Left renal cortex interstitium (tissue), 4 donors: ENCODE measurements at regions not wholly inside any gene's neighbourhood (a gene's known extent, or its start where the extent isn't known, plus 50 kb on each side); places are given as distances from the start of the nearest gene placed in this dataset.
A peak's percentile ranks its signal among the peaks of the same experiment; 100 is the strongest.

Experiments
- DNase-seq, 4 donors: peaks; one replicate each; pipeline ENCODE4 v3.0.0-alpha.2; 2013; ENCODE audit warnings: low read depth in 4 of 4, low spot score in 2 of 4, missing footprints in 1 of 4

DNA sequence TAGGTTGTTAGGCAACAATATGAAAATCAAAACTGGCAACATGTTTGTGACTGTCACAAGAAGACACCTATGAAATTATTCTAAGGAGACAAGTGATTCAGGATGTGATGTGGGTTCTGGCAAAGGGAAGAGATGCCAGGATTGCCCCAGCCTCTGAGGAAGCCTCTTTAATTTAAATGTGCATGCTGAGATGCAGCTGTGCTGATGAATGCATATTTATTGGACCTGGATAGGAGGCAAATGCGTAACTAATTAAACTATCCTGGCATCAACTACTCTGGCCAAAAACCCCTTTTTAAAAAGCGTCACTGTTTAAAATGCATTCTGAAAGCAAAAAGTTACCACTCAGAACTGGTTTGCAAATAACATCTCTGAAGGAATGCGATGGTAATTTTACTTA lies 176.5 kb upstream of the DPH6 start:
- no peak for DNase-seq

GRCh38 chr15:35723120-35723847 lies 177.3 kb upstream of the DPH6 start:
- DNase-seq = no peak

DNA sequence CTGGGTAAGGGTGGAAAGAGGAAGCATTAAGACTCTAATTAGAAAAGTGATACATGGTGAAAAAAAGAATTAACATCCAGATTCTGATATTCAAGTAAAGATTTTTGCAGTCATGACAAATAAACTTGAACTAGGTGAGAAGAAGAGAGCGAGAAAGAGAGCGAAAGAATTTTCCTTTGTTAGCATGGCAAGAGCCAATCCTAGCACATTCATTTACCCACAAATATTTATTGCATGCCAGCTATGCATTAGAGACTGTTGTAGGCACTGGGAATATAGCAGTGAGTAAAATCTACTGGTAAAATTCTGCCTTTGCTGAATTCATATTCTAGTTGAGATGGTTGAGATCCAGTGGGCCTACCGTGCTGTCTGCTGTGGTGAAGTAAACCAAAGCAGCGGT lies 177.9 kb upstream of the DPH6 start:
- no peak for DNase-seq

- no peak for DNase-seq
These were observed 178.7 kb upstream of the DPH6 start for GRCh38 chr15:35724626-35725025.

DNA sequence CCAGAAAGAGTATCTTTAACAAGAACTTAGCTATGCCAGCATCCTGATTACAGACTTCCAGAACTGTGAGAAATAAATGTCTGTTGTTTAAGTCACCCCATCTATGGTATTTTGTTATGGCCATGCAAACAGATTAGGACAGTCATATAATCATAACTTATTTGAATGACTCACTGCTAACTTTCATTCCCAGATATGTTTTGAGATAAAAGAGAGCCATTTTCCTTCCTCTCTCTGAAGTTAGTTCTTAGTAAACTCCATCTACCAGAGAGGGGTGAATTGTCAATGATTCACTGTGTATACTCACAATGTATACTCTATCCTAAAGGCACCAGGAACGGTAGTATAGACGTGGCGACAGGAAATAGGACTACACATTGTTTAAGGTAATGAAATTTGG lies 179.4 kb upstream of the DPH6 start:
- DNase-seq = no peak

DNA sequence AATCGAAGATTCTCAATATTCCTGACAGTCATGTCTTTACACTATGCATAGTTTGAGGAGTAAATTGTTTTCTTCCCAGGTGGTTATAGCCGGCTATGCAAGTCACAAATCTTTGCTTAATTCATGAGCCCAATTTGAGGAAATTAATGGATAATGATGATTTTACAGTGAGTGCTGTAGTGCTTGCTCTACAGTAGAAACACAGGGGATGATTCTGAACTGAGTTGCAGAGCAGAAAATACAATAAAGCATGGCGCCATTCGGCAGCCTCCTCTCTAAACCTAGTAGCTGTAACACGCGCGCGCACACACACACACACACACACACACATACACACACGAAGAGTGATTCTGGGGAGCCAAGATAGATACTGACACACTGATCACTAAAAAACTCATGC lies 181.7 kb upstream of the DPH6 start:
- DNase-seq = no peak

GRCh38 chr15:35728219-35728940 lies 182.4 kb upstream of the DPH6 start:
- no peak for DNase-seq

DNA sequence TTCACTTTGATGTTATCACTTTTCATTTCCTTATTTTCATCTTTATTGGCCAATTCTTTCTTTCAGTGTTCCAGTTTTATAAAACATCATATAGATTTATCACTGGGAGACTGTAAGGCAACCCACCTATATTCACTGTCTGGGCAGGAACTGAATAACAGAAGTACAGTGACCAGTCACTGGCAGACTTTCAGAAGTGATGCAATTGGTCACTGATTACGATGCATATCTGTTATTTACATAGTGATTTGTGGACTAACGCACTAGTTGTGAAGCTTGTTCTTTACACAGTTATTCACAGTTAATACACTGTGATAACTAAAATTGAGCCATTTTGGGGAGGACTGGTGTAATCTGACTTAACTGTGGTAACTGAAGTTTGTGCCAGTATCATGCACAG lies 190.2 kb upstream of the DPH6 start:
- no peak for DNase-seq

DNA sequence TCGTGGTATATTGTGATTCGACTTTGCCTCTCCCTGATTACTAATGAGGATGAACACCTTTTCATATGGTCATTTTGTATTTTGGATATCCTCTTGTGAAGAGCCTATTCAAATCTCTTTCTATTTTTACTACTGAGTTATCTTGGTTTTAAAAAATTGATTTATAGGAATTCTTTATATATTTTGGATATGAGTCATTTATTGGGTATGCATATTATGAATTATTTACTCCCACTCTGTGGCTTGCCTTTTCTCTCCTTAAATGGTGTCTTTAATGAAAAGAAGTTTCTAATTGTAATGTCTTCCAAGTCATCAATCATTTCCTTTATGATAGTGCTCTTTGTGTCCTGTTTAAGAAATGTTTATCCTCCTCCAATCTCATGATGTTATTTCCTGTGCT lies 191.5 kb upstream of the DPH6 start:
- no peak for DNase-seq

DNA sequence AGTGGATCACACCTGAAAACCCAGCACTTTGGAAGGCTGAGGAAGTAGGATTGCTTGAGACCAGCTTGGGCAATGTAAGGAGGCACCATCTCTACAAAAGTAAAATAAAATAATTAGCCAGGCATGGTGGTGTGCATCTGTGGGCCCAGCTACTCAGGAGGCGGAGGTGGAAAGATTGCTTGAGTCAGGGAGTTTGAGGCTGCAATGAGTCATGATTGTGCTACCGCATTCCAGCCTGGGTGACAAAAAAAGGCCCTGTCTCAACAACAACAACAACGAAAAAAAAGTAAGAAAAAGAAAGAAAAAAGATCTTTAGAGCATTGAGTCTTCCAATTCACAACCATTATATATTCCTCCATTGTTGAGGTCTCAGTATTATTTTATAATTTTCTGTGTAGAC lies 192.4 kb upstream of the DPH6 start:
- DNase-seq = no peak

- DNase-seq = no peak
These were observed 194.8 kb upstream of the DPH6 start for GRCh38 chr15:35740761-35741160.

GRCh38 chr15:35741395-35741794 lies 195.4 kb upstream of the DPH6 start:
- DNase-seq = no peak

DNA sequence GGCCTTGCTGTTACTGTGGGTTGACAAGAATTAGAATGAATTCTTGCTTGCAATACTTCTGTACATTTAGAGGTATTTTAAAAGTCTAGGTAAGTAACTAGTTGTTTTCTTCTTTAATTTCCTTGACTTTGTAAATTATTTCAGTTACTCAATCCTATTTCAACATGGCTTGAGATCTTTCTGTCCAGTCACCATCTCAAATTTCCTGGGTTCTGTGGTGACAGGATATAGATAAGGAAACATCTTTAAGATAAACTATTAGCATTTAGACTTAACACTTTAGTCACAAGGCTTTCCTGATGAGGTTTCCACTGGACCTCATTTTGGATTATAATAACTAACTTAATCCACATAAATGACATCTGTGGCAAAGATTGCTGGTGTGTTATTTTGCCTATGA lies 195.9 kb upstream of the DPH6 start:
- DNase-seq = no peak

- DNase-seq = no peak
These were observed 197.4 kb upstream of the DPH6 start for GRCh38 chr15:35743321-35743720.

DNA sequence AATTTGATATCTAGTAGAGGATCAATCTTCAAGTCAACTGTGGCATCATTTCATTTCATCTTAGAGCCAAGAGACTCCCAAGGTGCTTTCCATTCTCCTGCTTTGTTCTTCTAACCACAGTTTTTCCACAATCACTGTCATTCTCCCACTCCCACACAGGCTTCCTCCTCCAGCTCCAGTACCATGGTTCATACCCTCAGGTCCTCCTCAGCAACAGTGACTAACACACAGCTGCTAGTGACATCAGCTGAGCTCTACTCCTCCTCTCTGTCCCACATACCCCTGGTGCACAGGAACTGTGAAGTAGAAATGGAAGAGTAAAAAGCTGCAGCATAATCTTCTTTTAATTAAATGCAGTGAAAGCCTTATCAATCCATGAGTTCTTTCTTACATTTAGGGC lies 200.2 kb upstream of the DPH6 start:
- no peak for DNase-seq

DNA sequence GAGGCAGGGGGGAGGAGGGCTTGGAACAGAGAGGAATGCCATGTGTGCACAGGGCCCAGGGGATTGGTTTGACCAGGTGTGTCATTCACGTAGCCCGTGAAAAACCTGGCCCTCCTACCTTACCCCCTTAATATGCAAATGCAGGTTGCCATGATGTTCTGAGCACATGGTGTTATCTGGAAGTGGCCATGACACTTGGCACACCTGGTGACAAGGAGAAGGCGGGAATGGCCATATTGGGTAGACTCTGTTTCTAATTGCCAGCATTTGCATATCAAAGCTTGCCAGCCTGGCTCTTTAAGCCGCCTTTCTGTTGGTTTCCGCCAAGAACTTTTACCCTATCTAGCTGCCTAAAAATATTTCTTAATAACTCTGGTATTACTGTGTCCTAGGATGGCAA lies 202.1 kb upstream of the DPH6 start:
- no peak for DNase-seq

GRCh38 chr15:35750051-35750450 lies 204.1 kb upstream of the DPH6 start:
- no peak for DNase-seq

- peak; percentile 72 to 95 (median 90) for DNase-seq
These were observed 205.6 kb upstream of the DPH6 start for GRCh38 chr15:35751413-35752133.

- DNase-seq = no peak
These were observed 206.1 kb upstream of the DPH6 start for GRCh38 chr15:35752134-35752466.

GRCh38 chr15:35753486-35753885 lies 207.5 kb upstream of the DPH6 start:
- DNase-seq = no peak

GRCh38 chr15:35755237-35755802 lies 209.4 kb upstream of the DPH6 start:
- no peak for DNase-seq

- no peak for DNase-seq
These were observed 210.7 kb upstream of the DPH6 start for GRCh38 chr15:35756623-35757022.
